Stimulated activated CD4-positive, alpha-beta T cell treated with anti-CD3 and anti-CD28 coated beads, Interleukin-4, amount 100 ng/mL, for 48 hours (primary cell): ENCODE measurements at regions not wholly inside any gene's neighbourhood (a gene's known extent, or its start where the extent isn't known, plus 50 kb on each side); places are given as distances from the start of the nearest gene placed in this dataset.

Experiments used
- DNase-seq, 2 donors: peaks; one replicate each; pipeline ENCODE4 v3.0.0-alpha.2; 2020; ENCODE audit warnings: low read depth in 2 of 2

DNA sequence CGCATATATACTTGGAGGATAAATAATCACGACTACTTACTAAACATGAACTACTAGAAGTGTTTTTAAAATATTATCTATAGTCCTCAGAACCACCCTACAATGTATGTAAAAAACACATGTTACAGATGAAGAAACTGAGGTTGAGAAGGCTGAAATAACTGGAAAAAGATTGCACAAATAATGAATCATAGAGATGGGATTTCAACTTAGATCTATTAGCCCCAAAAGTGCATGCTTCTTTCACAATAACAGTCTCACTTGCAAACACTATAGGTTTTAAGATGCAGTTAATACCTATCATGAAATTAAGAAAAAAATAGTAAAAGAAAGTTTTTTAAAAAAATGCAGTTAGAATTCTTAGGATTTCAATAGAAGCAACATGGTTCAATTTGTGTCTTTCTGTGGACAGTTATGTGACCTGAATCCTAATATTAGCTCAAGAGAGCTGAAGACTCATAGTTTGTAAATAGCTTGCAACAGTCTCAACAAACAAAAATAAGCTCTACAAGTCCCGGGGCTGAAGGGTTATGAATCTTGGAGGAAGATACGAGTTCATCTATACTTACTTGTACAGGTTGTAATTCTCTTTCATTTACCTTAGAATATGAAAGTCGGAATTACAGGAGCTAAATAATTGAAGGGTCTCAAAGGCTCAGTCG is 58.6 kb upstream of the NTPCR start:
- DNase-seq = no peak

DNA sequence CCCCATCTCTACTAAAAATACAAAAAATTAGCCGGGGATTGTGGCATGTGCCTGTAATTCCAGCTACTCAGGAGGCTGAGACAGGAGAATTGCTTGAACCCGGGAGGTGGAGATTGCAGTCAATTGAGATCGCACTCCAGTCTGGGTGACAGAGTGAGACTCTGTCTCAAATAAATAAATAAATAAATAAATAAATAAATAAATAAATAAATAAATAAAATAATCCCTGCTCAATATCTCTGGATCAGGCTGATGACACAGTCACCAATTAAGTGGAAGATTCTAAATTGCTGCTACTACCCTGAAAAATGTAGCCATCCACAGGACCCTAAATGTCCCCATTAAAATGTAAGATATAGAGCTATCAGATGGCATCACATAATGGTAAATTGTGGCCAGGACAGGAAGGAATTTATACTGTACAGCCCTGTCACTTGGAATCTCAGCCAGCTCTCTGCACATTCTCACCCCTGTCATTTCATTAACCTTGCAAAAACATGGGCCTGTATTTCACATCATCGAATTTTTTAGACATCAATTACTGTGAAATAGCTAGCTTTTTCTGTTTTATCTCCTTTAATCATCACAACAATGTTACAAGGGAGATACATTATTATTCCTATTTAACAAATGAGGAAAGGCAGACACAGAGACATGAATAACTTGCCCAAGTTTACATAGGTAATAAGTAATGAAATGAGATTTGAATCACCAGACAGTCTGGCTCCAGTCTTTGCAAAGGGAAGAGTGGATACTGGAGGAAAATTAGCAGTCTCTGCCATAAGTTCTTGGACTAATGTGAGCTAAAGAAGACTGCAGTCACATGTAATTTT is 56.7 kb upstream of the NTPCR start:
- no peak for DNase-seq

DNA sequence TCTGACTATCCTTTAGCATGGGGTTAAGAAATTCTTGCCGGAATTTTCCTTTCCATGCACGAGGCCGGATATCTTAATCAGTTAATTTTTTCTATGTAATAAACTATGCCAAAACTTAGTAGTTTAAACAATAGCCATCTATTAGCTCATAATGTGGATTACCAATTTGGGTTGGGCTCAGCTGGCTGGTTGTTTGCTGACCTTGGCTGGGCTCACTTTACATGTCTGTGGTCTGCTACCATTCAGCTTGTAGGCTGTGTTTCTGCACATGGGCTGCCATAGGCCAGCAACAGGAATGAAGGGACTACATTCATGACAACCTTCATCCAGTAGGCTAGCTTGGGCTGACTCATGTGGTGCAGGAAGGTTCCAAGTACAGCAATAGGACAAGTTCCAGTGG is 56.0 kb upstream of the NTPCR start:
- DNase-seq = no peak

DNA sequence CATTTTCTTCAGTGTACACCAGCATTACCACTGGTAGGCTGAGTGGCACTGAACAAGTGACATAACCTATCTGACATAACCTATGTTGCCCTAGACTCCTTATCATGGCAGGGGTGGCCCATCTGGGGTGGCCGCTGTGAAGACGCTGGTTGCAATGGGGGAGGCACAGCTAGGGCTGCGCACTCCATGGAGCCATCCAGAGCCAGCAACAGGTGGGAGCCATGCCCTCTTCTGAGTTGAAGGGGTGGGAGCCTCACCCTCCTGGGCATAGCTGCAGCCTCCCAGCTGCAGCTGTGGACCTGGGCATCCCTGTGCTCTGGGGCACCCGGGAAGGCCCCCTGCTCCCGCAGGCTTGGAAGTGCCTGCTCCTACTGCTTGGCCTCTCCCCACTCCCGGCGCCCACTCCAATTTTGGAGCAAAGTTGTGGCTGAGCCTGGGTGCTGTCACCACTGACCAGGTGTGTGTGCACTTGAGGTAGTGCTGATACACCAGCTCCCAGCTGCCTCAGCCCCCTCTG is 52.4 kb upstream of the NTPCR start:
- no peak for DNase-seq

DNA sequence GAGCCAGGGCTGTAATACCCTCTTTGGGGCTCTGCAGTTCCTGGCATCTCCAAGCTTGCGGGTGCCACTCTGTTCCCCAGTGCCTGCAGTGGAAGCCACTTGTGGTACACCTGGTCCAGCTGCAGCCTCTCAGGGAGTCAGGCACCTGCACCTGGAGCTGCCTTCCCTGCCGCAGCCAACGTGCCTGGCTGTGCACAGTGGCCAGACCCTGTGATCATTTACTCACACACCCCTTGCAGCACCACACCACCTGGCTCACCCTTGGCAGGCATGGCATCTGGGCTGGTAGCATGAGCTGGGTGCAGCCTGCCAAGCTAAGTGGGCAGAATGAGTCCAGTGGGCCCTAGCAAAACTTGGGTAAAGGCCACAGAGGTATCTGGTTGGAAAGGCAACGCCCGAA is 51.1 kb upstream of the NTPCR start:
- DNase-seq = no peak

DNA sequence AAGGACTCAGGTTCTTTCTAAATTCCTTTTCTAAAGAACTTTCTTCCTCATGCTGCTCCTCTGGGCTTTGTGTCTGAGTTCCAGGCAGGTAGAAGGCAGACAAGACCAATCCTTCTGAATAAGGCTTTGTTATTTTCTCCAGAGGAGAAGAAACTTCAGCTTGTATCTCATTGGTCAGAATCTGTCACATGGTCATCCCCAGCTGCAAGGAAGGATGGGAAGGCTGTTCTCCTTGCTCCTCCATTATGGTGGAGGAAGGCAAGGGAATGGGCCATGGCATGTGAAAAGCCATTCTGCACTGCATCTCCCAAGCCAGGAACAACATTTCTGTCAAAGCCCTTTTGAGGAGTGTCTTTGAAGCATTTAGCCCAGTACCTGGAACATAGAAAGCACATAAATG is 50.6 kb upstream of the NTPCR start:
- no peak for DNase-seq
